ENCODE measurements at regions not wholly inside any gene's neighbourhood (a gene's known extent, or its start where the extent isn't known, plus 50 kb on each side); places are given as distances from the start of the nearest gene placed in this dataset.
"Not testable (repeated sequence)": the region's sequence is repeated elsewhere in the genome, so short reads cannot be mapped to it uniquely, and the experiment has no call there.

- Histone ChIP-seq H3K9me3 (ENCODE audit: insufficient read depth, low read depth, low read length) (no peaks in the 10 kb centered on the region), H3K27ac (ENCODE audit: low read length) (no peak overlapping the region), H3K36me3 (ENCODE audit: insufficient read depth, low read depth, low read length) (no peaks in the 10 kb centered on the region), H3K9ac (ENCODE audit: low read depth, low read length) (no peak overlapping the region), H3K4me3 (ENCODE audit: low read length) (no peak overlapping the region), H3K4me1 (ENCODE audit: insufficient read depth, low read length) (no peaks in the 10 kb centered on the region), H3K27me3 (ENCODE audit: insufficient read depth, low read length) (no peaks in the 10 kb centered on the region)
Measured at GRCh38 chr2:184993746-184994145, 395.4 kb downstream of the ZNF804A start.

- H3K4me1 ChIP-seq (ENCODE audit: insufficient read depth, low read length), result no peaks in the 10 kb centered on the region
- H3K27ac ChIP-seq (ENCODE audit: low read length), result no peak overlapping the region
- no peak overlapping the region for H3K4me3 ChIP-seq (ENCODE audit: low read length)
- H3K9me3 ChIP-seq (ENCODE audit: insufficient read depth, low read depth, low read length), result peaks cover 16% of the 10 kb centered on the region
- no peaks in the 10 kb centered on the region for H3K27me3 ChIP-seq (ENCODE audit: insufficient read depth, low read length)
- H3K36me3 ChIP-seq (ENCODE audit: insufficient read depth, low read depth, low read length), result no peaks in the 10 kb centered on the region
- peak overlapping the region; percentile 23; the same call in 1 of the 2 replicates for H3K9ac ChIP-seq (ENCODE audit: low read depth, low read length)
Measured at GRCh38 chr2:185006481-185006880, 408.2 kb downstream of the ZNF804A start.

GRCh38 chr2:185012643-185013042 lies 414.3 kb downstream of the ZNF804A start:
- Histone ChIP-seq H3K4me1 (ENCODE audit: insufficient read depth, low read length) (no peaks in the 10 kb centered on the region), H3K27ac (ENCODE audit: low read length) (no peak overlapping the region), H3K27me3 (ENCODE audit: insufficient read depth, low read length) (no peaks in the 10 kb centered on the region), H3K9ac (ENCODE audit: low read depth, low read length) (no peak overlapping the region), H3K36me3 (ENCODE audit: insufficient read depth, low read depth, low read length) (no peaks in the 10 kb centered on the region), H3K4me3 (ENCODE audit: low read length) (no peak overlapping the region), H3K9me3 (ENCODE audit: insufficient read depth, low read depth, low read length) (peaks cover 43% of the 10 kb centered on the region)

GRCh38 chr2:185014076-185014475 lies 415.7 kb downstream of the ZNF804A start:
- no peaks in the 10 kb centered on the region for H3K27me3 ChIP-seq (ENCODE audit: insufficient read depth, low read length)
- peaks cover 43% of the 10 kb centered on the region for H3K9me3 ChIP-seq (ENCODE audit: insufficient read depth, low read depth, low read length)
- H3K4me1 ChIP-seq (ENCODE audit: insufficient read depth, low read length), result no peaks in the 10 kb centered on the region
- H3K4me3 ChIP-seq (ENCODE audit: low read length), result no peak overlapping the region
- no peak overlapping the region for H3K9ac ChIP-seq (ENCODE audit: low read depth, low read length)
- H3K36me3 ChIP-seq (ENCODE audit: insufficient read depth, low read depth, low read length), result no peaks in the 10 kb centered on the region
- no peak overlapping the region for H3K27ac ChIP-seq (ENCODE audit: low read length)

GRCh38 chr2:185025891-185026290 lies 427.6 kb downstream of the ZNF804A start:
- not testable (repeated sequence) for H3K36me3 ChIP-seq (ENCODE audit: insufficient read depth, low read depth, low read length); H3K27ac ChIP-seq (ENCODE audit: low read length); H3K4me3 ChIP-seq (ENCODE audit: low read length); H3K4me1 ChIP-seq (ENCODE audit: insufficient read depth, low read length); H3K9me3 ChIP-seq (ENCODE audit: insufficient read depth, low read depth, low read length); H3K27me3 ChIP-seq (ENCODE audit: insufficient read depth, low read length); H3K9ac ChIP-seq (ENCODE audit: low read depth, low read length)

- Histone ChIP-seq H3K9ac (ENCODE audit: low read depth, low read length) (no peak overlapping the region), H3K9me3 (ENCODE audit: insufficient read depth, low read depth, low read length) (peaks cover 5% of the 10 kb centered on the region; the same call in 1 of the 2 replicates)
Measured at GRCh38 chr2:185035906-185036305, 437.6 kb downstream of the ZNF804A start.

GRCh38 chr2:185044323-185044874 lies 446.1 kb downstream of the ZNF804A start:
- no peaks in the 10 kb centered on the region for H3K4me1 ChIP-seq (ENCODE audit: insufficient read depth, low read length)
- no peak overlapping the region for H3K9ac ChIP-seq (ENCODE audit: low read depth, low read length)
- H3K9me3 ChIP-seq (ENCODE audit: insufficient read depth, low read depth, low read length), result peaks cover 5% of the 10 kb centered on the region; the same call in 1 of the 2 replicates

More at GRCh38 chr2:185035906-185036305, 437.6 kb downstream of the ZNF804A start:
- Histone ChIP-seq H3K4me1 (ENCODE audit: insufficient read depth, low read length) (no peaks in the 10 kb centered on the region), H3K27me3 (ENCODE audit: insufficient read depth, low read length) (no peaks in the 10 kb centered on the region), H3K36me3 (ENCODE audit: insufficient read depth, low read depth, low read length) (no peaks in the 10 kb centered on the region), H3K4me3 (ENCODE audit: low read length) (no peak overlapping the region), H3K27ac (ENCODE audit: low read length) (no peak overlapping the region)

GRCh38 chr2:185050804-185051203 lies 452.5 kb downstream of the ZNF804A start:
- Histone ChIP-seq H3K27ac (ENCODE audit: low read length) (no peak overlapping the region), H3K27me3 (ENCODE audit: insufficient read depth, low read length) (no peaks in the 10 kb centered on the region), H3K4me3 (ENCODE audit: low read length) (no peak overlapping the region), H3K4me1 (ENCODE audit: insufficient read depth, low read length) (no peaks in the 10 kb centered on the region), H3K9me3 (ENCODE audit: insufficient read depth, low read depth, low read length) (no peaks in the 10 kb centered on the region), H3K36me3 (ENCODE audit: insufficient read depth, low read depth, low read length) (no peaks in the 10 kb centered on the region), H3K9ac (ENCODE audit: low read depth, low read length) (no peak overlapping the region)

More at GRCh38 chr2:185044323-185044874, 446.1 kb downstream of the ZNF804A start:
- Histone ChIP-seq H3K27ac (ENCODE audit: low read length) (no peak overlapping the region), H3K27me3 (ENCODE audit: insufficient read depth, low read length) (no peaks in the 10 kb centered on the region), H3K4me3 (ENCODE audit: low read length) (no peak overlapping the region), H3K36me3 (ENCODE audit: insufficient read depth, low read depth, low read length) (no peaks in the 10 kb centered on the region)

GRCh38 chr2:185063761-185064160 lies 465.4 kb downstream of the ZNF804A start:
- no peaks in the 10 kb centered on the region for H3K36me3 ChIP-seq (ENCODE audit: insufficient read depth, low read depth, low read length)
- H3K9ac ChIP-seq (ENCODE audit: low read depth, low read length), result no peak overlapping the region
- no peaks in the 10 kb centered on the region for H3K27me3 ChIP-seq (ENCODE audit: insufficient read depth, low read length)
- no peak overlapping the region for H3K4me3 ChIP-seq (ENCODE audit: low read length)
- H3K4me1 ChIP-seq (ENCODE audit: insufficient read depth, low read length), result no peaks in the 10 kb centered on the region
- H3K27ac ChIP-seq (ENCODE audit: low read length), result no peak overlapping the region
- H3K9me3 ChIP-seq (ENCODE audit: insufficient read depth, low read depth, low read length), result no peaks in the 10 kb centered on the region

GRCh38 chr2:185066128-185066527 lies 467.8 kb downstream of the ZNF804A start:
- H3K4me3 ChIP-seq (ENCODE audit: low read length), result no peak overlapping the region
- no peaks in the 10 kb centered on the region for H3K4me1 ChIP-seq (ENCODE audit: insufficient read depth, low read length)
- H3K27ac ChIP-seq (ENCODE audit: low read length), result no peak overlapping the region
- no peaks in the 10 kb centered on the region for H3K36me3 ChIP-seq (ENCODE audit: insufficient read depth, low read depth, low read length)
- no peaks in the 10 kb centered on the region for H3K27me3 ChIP-seq (ENCODE audit: insufficient read depth, low read length)
- H3K9me3 ChIP-seq (ENCODE audit: insufficient read depth, low read depth, low read length), result no peaks in the 10 kb centered on the region
- no peak overlapping the region for H3K9ac ChIP-seq (ENCODE audit: low read depth, low read length)

- H3K4me1 ChIP-seq (ENCODE audit: insufficient read depth, low read length), result no peaks in the 10 kb centered on the region
Measured at GRCh38 chr2:185069107-185069506, 470.8 kb downstream of the ZNF804A start.

GRCh38 chr2:185074156-185074555 lies 475.8 kb downstream of the ZNF804A start:
- H3K4me1 ChIP-seq (ENCODE audit: insufficient read depth, low read length), result no peaks in the 10 kb centered on the region
- H3K9ac ChIP-seq (ENCODE audit: low read depth, low read length), result no peak overlapping the region
- no peaks in the 10 kb centered on the region for H3K36me3 ChIP-seq (ENCODE audit: insufficient read depth, low read depth, low read length)
- no peaks in the 10 kb centered on the region for H3K27me3 ChIP-seq (ENCODE audit: insufficient read depth, low read length)
- H3K9me3 ChIP-seq (ENCODE audit: insufficient read depth, low read depth, low read length), result no peaks in the 10 kb centered on the region
- H3K4me3 ChIP-seq (ENCODE audit: low read length), result no peak overlapping the region
- no peak overlapping the region for H3K27ac ChIP-seq (ENCODE audit: low read length)

More at GRCh38 chr2:185069107-185069506, 470.8 kb downstream of the ZNF804A start:
- Histone ChIP-seq H3K36me3 (ENCODE audit: insufficient read depth, low read depth, low read length) (no peaks in the 10 kb centered on the region), H3K27ac (ENCODE audit: low read length) (no peak overlapping the region), H3K27me3 (ENCODE audit: insufficient read depth, low read length) (no peaks in the 10 kb centered on the region), H3K9ac (ENCODE audit: low read depth, low read length) (no peak overlapping the region), H3K9me3 (ENCODE audit: insufficient read depth, low read depth, low read length) (no peaks in the 10 kb centered on the region), H3K4me3 (ENCODE audit: low read length) (no peak overlapping the region)

Data from iPS-20b (cell line).